ENCODE measurements at regions not wholly inside any gene's neighbourhood (a gene's known extent, or its start where the extent isn't known, plus 50 kb on each side); places are given as distances from the start of the nearest gene placed in this dataset.

GRCh38 chr7:106795877-106796231, 69.2 kb upstream of the PIK3CG start:
- TF ChIP-seq CTCF (conservative IDR thresholded peaks at IDR 0.05; ENCODE audit: low read depth, low read length) = no peak
- TF ChIP-seq RFX5 (IDR thresholded peaks at IDR 0.05; ENCODE audit: low read depth, low read length) = no peak
- no peak for TF ChIP-seq RAD21 (IDR thresholded peaks at IDR 0.05; ENCODE audit: low read length)
- TF ChIP-seq CHD1 (IDR thresholded peaks at IDR 0.05; ENCODE audit: low read depth, low read length) = no peak
- TF ChIP-seq POLR2A (IDR thresholded peaks at IDR 0.05; ENCODE audit: low read depth, low read length) = no peak
- no peak for TF ChIP-seq MXI1 (IDR thresholded peaks at IDR 0.05; ENCODE audit: borderline replicate concordance, low read depth, low read length)
- no peak for TF ChIP-seq BHLHE40 (IDR thresholded peaks at IDR 0.05; ENCODE audit: low read depth, low read length)
- TF ChIP-seq NFE2L2 (IDR thresholded peaks at IDR 0.05; ENCODE audit: low read depth, low read length) = no peak
- TF ChIP-seq RCOR1 (IDR thresholded peaks at IDR 0.05; ENCODE audit: insufficient replicate concordance, low read length) = no peak
- no peak for TF ChIP-seq FOS (IDR thresholded peaks at IDR 0.05; ENCODE audit: low read depth, low read length)
- no peak for TF ChIP-seq ELK1 (IDR thresholded peaks at IDR 0.05; ENCODE audit: borderline replicate concordance, low read depth, low read length)
